ENCODE measurements at regions not wholly inside any gene's neighbourhood (a gene's known extent, or its start where the extent isn't known, plus 50 kb on each side); places are given as distances from the start of the nearest gene placed in this dataset.

GRCh38 chr10:91137011-91137643 lies 83.3 kb upstream of the PCGF5 start:
- no peak for TF ChIP-seq CTCF (IDR thresholded peaks at IDR 0.05)
- TF ChIP-seq POLR2A (IDR thresholded peaks at IDR 0.05): no peak
- TF ChIP-seq POLR2AphosphoS5 (IDR thresholded peaks at IDR 0.05): no peak
- TF ChIP-seq EP300 (IDR thresholded peaks at IDR 0.05): no peak

Measured in sigmoid colon (tissue), 4 donors.